B cell (primary cell): ENCODE measurements at regions not wholly inside any gene's neighbourhood (a gene's known extent, or its start where the extent isn't known, plus 50 kb on each side); places are given as distances from the start of the nearest gene placed in this dataset.

ENCODE experiments used
- CTCF ChIP-seq: fragments of 200-600 bp; IDR thresholded peaks from one replicate; pipeline ENCODE4 v1.8.0; 2022; ENCODE audit warnings: antibody characterized with exemption, mild to moderate bottlenecking
- EZH2 ChIP-seq: IDR thresholded peaks from 2 replicates; pipeline ENCODE4 v1.6.1; 2012; ENCODE audit warnings: borderline replicate concordance, low read depth, mild to moderate bottlenecking, moderate library complexity, low read length; ENCODE audit not compliant: insufficient read depth, poor library complexity, severe bottlenecking

DNA sequence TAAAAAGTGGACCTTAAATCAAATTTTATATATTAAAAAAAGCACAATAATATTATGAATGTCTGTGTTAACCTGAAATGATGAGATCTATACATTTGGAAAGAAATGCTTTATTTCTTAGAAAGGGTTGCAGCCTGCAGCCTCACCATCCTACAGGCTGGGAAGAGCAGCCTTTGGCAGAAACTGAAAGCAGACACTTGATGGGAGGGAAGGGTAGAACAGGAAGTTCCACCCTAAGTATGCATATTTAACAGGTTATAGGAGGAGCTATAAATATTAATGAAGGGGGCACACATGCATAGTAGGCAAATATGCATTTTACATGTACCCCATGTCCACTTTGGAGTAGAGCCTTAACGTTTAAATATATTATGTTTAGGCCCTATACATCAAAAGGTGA is 498.0 kb downstream of the FLRT2 start:
- TF ChIP-seq CTCF = no peak
- TF ChIP-seq EZH2 = no peak
